HG03354 (cell line): ENCODE measurements at regions not wholly inside any gene's neighbourhood (a gene's known extent, or its start where the extent isn't known, plus 50 kb on each side); places are given as distances from the start of the nearest gene placed in this dataset.
A peak's percentile ranks its signal among the peaks of the same experiment; 100 is the strongest.

Experiments
- ATAC-seq: cut with Tn5 transposase; IDR thresholded peaks from one replicate; pipeline ENCODE4 v1.9.1; 2021; ENCODE audit warnings: mild to moderate bottlenecking; ENCODE audit not compliant: unreplicated experiment, poor library complexity, severe bottlenecking

GRCh38 chr6:80464901-80465300 lies 358.4 kb downstream of the BCKDHB start:
- no peak for ATAC-seq

DNA sequence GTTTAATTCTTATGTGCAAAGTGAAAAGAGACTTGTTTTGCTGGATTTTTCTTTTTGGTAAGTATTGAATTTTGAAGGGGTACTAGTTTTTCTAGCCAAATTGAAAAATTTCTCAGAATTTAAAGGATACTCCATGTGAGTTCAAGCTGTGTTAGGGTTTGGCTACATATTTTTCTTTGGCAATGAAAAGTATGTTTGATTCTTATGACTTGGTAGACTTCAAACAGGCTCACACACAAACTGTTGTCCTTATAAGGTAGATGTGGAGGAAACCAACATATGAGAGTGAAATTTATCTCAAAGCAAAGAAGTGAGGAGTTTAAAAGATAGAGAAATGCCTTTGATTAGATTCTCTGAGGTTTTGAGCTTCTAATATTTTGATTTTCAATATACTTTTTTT lies 356.7 kb downstream of the BCKDHB start:
- no peak for ATAC-seq

GRCh38 chr6:80460257-80460865 lies 353.9 kb downstream of the BCKDHB start:
- no peak for ATAC-seq

- ATAC-seq = no peak
Measured at GRCh38 chr6:80457439-80457933, 351.0 kb downstream of the BCKDHB start.

- ATAC-seq = no peak
Measured at GRCh38 chr6:80456724-80457438, 350.4 kb downstream of the BCKDHB start.

DNA sequence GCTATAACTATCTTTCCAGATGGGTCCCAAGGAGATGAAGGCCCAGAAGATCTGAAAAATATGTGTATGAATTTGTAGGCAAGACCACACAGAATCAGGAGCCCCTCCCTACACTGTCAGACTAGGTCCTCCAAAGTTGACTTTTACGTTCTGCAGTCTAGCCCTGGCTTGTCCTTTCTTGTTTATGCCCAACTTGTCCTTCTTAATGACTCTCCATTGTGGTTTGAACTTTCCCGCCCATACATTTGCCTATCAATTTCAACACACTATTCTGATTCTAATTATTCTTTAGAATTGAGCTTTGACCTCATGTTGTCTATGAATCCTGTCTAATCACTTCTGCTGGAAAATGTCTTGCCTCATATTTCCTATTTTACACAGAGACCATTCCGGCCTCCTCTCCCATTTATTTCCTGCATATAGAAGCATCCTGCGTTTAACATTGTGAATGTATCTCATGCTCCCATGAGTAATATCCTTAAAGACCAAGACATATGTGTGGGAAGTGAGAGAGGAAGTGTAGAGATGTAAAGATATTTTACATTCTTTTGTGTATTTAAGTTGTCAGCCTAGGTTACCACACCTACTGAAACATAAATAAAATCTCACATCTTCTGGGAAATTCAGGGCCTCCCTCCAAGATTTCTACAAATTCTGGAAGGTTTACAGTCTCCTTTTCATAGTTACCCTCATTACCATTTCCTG lies 348.3 kb downstream of the BCKDHB start:
- ATAC-seq = no peak

- peak; percentile 70 for ATAC-seq
Measured at GRCh38 chr6:80454197-80454596, 347.7 kb downstream of the BCKDHB start.

DNA sequence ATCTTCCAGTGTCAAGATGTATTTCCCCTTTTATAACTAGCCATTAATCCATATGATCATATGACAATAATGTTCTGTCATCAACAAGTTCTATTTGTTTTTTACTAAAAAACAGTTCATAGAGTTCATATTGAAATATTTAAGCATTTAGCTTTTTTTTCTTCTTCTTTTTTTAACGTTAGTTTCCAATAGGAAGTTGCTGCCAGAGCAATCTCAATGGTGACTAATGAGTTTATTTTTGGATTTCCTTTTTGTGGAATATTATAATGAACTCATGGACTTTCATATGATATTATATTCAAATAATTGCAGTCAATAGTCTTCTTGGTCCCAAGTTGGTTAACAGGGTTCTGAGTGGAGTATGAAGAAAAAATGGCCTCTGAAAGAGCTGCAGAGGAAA lies 343.3 kb downstream of the BCKDHB start:
- ATAC-seq = no peak

DNA sequence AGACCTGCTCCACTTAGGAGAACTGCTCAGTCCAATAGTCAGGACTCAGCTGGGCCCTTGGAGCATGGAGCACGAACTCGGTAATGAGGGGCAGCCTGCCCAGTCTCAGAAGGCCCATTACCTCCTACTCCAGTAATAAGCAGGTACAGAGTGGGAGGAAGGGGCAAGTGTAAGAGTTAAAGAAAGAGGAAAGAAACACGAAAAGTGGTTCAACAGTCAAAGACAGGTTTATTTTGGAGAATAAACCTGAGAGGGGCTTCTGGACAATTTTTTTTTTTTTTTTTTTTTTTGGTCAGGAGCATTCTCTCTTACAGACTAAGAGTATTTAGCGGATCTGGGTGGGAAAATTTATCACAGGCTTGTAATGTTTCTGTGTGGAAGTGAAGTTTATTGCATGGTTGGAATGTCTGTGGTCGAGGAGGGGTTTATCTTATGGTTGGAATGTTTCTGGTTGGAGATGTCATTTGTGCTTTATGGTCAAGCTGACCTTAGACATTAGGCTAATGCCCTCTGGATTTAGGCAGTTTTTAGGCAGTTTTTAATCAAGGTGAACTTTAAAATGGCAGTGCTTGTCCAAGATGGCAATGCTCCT lies 340.1 kb downstream of the BCKDHB start:
- no peak for ATAC-seq

GRCh38 chr6:80445751-80446150 lies 339.3 kb downstream of the BCKDHB start:
- no peak for ATAC-seq

GRCh38 chr6:80442366-80442765 lies 335.9 kb downstream of the BCKDHB start:
- ATAC-seq = no peak

DNA sequence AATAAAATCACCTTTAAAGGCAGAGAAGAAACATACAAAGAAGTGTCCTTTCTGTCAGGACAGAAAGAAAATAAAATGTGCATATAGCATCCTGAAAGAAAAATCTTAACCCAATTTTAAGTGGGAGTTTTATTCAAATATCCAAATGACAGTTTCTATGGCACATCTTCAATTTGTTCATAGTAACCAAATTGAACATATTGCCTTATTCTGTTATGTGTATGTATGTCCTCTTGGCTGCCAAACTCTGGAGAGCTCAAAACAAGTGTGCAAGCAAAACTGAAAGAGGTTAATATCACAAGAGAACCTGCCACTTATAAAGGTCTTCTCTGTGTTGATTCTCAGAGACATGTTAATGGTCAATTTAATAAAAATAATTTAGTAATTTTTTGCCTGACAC lies 334.7 kb downstream of the BCKDHB start:
- ATAC-seq = no peak

DNA sequence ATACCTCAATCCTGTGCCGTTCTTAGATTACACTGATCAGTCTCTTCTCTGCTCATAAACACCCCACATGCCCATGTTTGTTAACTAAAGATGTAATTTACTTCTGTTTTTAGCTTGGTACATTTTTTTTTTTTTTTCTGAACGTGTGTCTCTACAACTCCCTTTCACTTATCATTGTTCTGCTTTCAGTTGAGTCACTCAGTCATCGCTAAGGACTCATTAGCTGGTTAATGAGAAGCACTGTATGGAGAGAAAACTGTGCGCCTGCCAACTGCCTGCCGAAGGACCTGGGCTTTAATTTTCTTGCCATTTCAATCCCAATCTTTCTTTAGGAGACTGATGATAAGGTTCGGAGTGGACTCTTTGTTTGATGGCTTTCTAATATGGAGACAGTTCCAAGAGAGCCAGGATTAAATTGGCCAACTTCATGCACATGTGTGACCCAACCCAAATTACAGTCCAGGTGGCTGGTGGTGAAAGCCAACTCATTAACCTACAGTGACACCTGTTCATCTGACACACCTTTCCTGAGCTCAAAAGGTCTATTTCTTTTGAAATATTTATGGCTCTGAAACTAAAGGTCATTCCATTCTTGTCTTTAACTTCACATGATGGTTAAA lies 334.1 kb downstream of the BCKDHB start:
- no peak for ATAC-seq

DNA sequence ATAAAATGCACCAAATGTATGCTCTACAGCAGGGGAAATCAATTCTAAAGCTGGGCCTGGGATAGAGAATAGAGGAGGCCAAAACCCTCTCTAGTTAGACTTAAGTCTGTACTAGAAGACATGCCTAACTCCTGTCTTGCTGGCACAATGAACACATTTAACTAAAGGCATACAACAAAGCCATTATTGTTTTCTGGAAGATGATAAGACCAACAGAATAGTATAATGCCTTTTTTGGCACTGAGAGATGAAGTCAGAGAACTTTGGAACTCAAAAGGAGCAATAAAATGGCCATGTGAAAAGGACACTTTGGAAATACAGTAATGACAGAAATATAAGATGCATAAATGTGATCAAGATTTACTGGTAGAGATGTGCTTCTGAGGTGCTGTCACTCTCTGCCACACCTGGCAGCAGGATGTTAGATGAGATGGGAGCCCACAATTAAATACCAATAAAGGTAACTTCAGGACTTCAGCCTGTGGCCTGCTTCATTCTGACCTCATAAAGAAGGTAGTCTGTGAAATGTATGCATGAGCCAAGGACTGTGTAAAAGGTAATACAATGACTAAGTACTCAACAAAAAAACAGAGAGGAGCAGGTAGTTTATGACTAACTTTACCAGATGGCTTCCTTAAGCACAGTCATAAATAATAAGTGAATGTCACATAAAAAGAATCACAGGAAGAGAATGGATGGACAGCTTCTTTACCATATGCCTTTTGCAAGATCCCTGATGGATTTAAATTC lies 333.4 kb downstream of the BCKDHB start:
- ATAC-seq = no peak

DNA sequence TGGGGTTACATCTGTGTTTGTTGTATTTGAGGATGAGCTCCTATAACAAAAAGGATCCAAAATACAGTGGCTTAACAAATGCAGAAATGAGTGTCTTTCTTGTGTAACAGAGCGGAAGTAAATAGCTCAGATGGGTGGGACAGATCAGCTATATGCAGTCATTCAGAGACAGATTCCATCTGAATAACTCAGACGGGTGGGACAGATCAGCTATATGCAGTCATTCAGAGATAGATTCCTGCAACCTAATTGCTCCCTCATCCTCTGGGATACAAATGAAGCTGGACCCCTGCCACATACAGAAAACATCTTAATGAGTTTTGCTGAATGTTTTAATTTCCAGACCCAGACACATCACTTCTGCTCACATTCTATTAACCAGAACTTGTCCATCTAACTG lies 332.3 kb downstream of the BCKDHB start:
- no peak for ATAC-seq

GRCh38 chr6:80437801-80438200 lies 331.3 kb downstream of the BCKDHB start:
- no peak for ATAC-seq

- ATAC-seq = no peak
Measured at GRCh38 chr6:80437221-80437620, 330.8 kb downstream of the BCKDHB start.

DNA sequence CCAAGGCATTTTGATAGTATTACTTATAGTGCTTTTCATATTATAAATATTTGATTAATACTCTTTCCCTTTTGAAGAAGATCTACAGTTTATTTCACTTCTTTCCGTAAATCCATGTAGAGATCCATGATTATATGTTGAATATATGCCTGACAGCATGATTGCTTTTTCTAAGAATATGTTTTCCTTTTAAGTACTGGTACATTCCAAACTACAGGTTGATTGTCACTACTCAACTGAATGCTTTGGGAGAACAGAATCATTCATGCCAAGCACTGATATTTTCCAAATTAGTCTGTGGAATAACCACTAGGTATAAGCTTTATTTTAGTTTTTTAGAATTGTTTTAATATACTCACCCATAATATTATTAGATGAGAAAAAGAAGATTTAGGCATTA lies 330.2 kb downstream of the BCKDHB start:
- ATAC-seq = no peak

DNA sequence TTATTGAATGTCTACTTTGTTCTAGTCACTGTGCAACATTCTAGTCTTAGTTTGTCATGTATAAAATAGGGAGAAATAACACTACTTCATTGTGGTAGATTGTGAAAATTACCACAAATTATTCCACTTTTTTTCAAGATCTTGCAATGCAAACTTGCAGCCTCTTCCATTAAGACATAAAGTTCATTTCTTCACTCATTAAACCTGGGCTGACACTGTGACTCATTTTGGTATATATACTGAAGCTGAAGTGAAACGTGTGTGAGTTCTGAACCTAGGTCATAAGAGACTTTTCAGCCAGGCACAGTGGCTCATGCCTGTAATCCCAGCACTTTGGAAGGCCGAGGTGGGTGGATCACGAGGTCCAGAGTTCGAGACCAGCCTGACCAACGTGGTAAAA lies 329.0 kb downstream of the BCKDHB start:
- ATAC-seq = no peak
